DOHH2 (cell line): ENCODE measurements at regions not wholly inside any gene's neighbourhood (a gene's known extent, or its start where the extent isn't known, plus 50 kb on each side); places are given as distances from the start of the nearest gene placed in this dataset.

Source experiments
- H3F3A ChIP-seq: fragments of 200-600 bp; sonication (generic), shearing (Covaris generic); 2 replicates; pipeline ENCODE4 v1.6.0; 2016; ENCODE audit warnings: antibody characterized with exemption, mild to moderate bottlenecking; ENCODE audit not compliant: control insufficient read depth, insufficient read depth
- H3K27ac ChIP-seq: fragments of 200-600 bp; sonication (generic); 2 replicates; pipeline ENCODE4 v1.5.1; 2014; ENCODE audit warnings: low read depth, mild to moderate bottlenecking, low read length, moderate library complexity
- H3K27me3 ChIP-seq: fragments of 200-600 bp; sonication (generic); 2 replicates; pipeline ENCODE4 v1.6.1; 2014; ENCODE audit warnings: mild to moderate bottlenecking, low read length, mixed read lengths; ENCODE audit not compliant: control insufficient read depth
- H3K36me3 ChIP-seq: fragments of 200-600 bp; sonication (generic); 2 replicates; pipeline ENCODE4 v1.6.1; 2014; ENCODE audit warnings: mild to moderate bottlenecking, low read length, moderate library complexity, mixed read lengths; ENCODE audit not compliant: control insufficient read depth
- H3K4me1 ChIP-seq: fragments of 200-600 bp; sonication (generic); 2 replicates; pipeline ENCODE4 v1.6.1; 2014; ENCODE audit warnings: mild to moderate bottlenecking, low read length, mixed read lengths; ENCODE audit not compliant: control insufficient read depth
- H3K4me2 ChIP-seq: fragments of 200-600 bp; sonication (generic); 2 replicates; pipeline ENCODE4 v1.6.0; 2014; ENCODE audit warnings: mild to moderate bottlenecking, low read length, moderate library complexity
- H3K4me3 ChIP-seq: fragments of 200-600 bp; sonication (generic); 2 replicates; pipeline ENCODE4 v1.5.1; 2014; ENCODE audit warnings: mild to moderate bottlenecking, low read length, mixed read lengths
- H3K79me2 ChIP-seq: fragments of 200-600 bp; sonication (generic); 2 replicates; pipeline ENCODE4 v1.6.1; 2014; ENCODE audit warnings: mild to moderate bottlenecking, low read length, mixed read lengths; ENCODE audit not compliant: control insufficient read depth
- H3K9me2 ChIP-seq: fragments of 200-600 bp; sonication (generic); replicated peaks from 2 replicates; pipeline ENCODE4 v1.6.1; 2014; ENCODE audit warnings: mild to moderate bottlenecking, low read length, mixed read lengths; ENCODE audit not compliant: control insufficient read depth
- H3K9me3 ChIP-seq: fragments of 200-600 bp; sonication (generic); 2 replicates; pipeline ENCODE4 v1.6.1; 2014; ENCODE audit warnings: antibody characterized with exemption, low read length, mixed read lengths; ENCODE audit not compliant: control insufficient read depth, insufficient read depth
- H4K20me1 ChIP-seq: fragments of 200-600 bp; sonication (generic); 2 replicates; pipeline ENCODE4 v1.6.0; 2014; ENCODE audit warnings: low read depth, mild to moderate bottlenecking, antibody characterized with exemption, low read length, moderate library complexity; ENCODE audit not compliant: control insufficient read depth, insufficient read depth
- CTCF ChIP-seq: fragments of 200-600 bp; sonication (generic); IDR thresholded peaks from one replicate; pipeline ENCODE4 v1.5.1; 2014; ENCODE audit warnings: antibody characterized with exemption, mild to moderate bottlenecking, low read depth, low read length; ENCODE audit not compliant: poor library complexity, severe bottlenecking
- EZH2phosphoT487 ChIP-seq: fragments of 200-600 bp; sonication (generic); IDR thresholded peaks from 2 replicates; pipeline ENCODE4 v1.6.1; 2017; ENCODE audit warnings: borderline replicate concordance, mild to moderate bottlenecking, antibody characterized with exemption, low read length, moderate library complexity, mixed read lengths

GRCh38 chr6:44628347-44628746 is 240.8 kb downstream of the CDC5L start:
- peaks cover 11% of the 10 kb centered on the region; the same call in 1 of the 2 replicates for H3K27me3 ChIP-seq
- H3K4me2 ChIP-seq, result no peak overlapping the region
- no peak overlapping the region for H3K4me3 ChIP-seq

GRCh38 chr6:44629636-44630035 is 242.1 kb downstream of the CDC5L start:
- no peaks in the 10 kb centered on the region for H3K9me2 ChIP-seq
- no peaks in the 10 kb centered on the region for H3K4me1 ChIP-seq
- H3K4me3 ChIP-seq, result no peak overlapping the region
- peaks cover 11% of the 10 kb centered on the region; the same call in 1 of the 2 replicates for H3K27me3 ChIP-seq
- TF ChIP-seq CTCF (no peak), EZH2phosphoT487 (no peak)
- no peaks in the 10 kb centered on the region for H3K79me2 ChIP-seq
- H3K27ac ChIP-seq, result no peak overlapping the region
- H3F3A ChIP-seq, result no peaks in the 10 kb centered on the region
- H3K4me2 ChIP-seq, result no peak overlapping the region
- H3K9me3 ChIP-seq, result no peaks in the 10 kb centered on the region
- H3K36me3 ChIP-seq, result no peaks in the 10 kb centered on the region
- no peaks in the 10 kb centered on the region for H4K20me1 ChIP-seq

More at GRCh38 chr6:44628347-44628746, 240.8 kb downstream of the CDC5L start:
- no peaks in the 10 kb centered on the region for H3K79me2 ChIP-seq
- no peaks in the 10 kb centered on the region for H3K36me3 ChIP-seq
- H3K9me3 ChIP-seq, result no peaks in the 10 kb centered on the region
- H3K27ac ChIP-seq, result no peak overlapping the region
- H3F3A ChIP-seq, result no peaks in the 10 kb centered on the region
- no peaks in the 10 kb centered on the region for H3K9me2 ChIP-seq
- H3K4me1 ChIP-seq, result no peaks in the 10 kb centered on the region; the same call in 1 of the 2 replicates
- no peak for TF ChIP-seq CTCF
- TF ChIP-seq EZH2phosphoT487, result no peak
- H4K20me1 ChIP-seq, result no peaks in the 10 kb centered on the region

- H3K4me1 ChIP-seq, result no peaks in the 10 kb centered on the region
- no peaks in the 10 kb centered on the region for H3K36me3 ChIP-seq
- TF ChIP-seq CTCF, result peak; percentile 35
- no peak for TF ChIP-seq EZH2phosphoT487
- H3K4me2 ChIP-seq, result no peak overlapping the region
- H3K9me2 ChIP-seq, result no peaks in the 10 kb centered on the region
- H4K20me1 ChIP-seq, result no peaks in the 10 kb centered on the region
- H3K27me3 ChIP-seq, result peaks cover 11% of the 10 kb centered on the region; the same call in 1 of the 2 replicates
- no peaks in the 10 kb centered on the region for H3K79me2 ChIP-seq
- no peaks in the 10 kb centered on the region for H3F3A ChIP-seq
- H3K27ac ChIP-seq, result no peak overlapping the region
- H3K9me3 ChIP-seq, result no peaks in the 10 kb centered on the region
- H3K4me3 ChIP-seq, result no peak overlapping the region
These were observed 242.9 kb downstream of the CDC5L start for GRCh38 chr6:44630125-44631028.
